Esophagus muscularis mucosa (tissue), 4 donors: ENCODE measurements at regions not wholly inside any gene's neighbourhood (a gene's known extent, or its start where the extent isn't known, plus 50 kb on each side); places are given as distances from the start of the nearest gene placed in this dataset.

ENCODE experiments used
- CTCF ChIP-seq, 3 experiments: fragments of 200-600 bp in 2 of 3; fragments of 450-650 bp in 1 of 3; sonication (generic) in 2 of 3; IDR thresholded peaks; one replicate each; pipeline ENCODE4 v1.5.1; 2017 to 2019; ENCODE audit warnings: antibody characterized with exemption in 3 of 3, mild to moderate bottlenecking in 2 of 3, moderate library complexity in 1 of 3
- EP300 ChIP-seq: sonication (generic); formaldehyde crosslinking; IDR thresholded peaks from one replicate; pipeline ENCODE4 v1.6.1; 2017; ENCODE audit warnings: antibody characterized with exemption
- POLR2A ChIP-seq: fragments of 450-650 bp; IDR thresholded peaks from one replicate; pipeline ENCODE4 v1.6.1; 2017; ENCODE audit warnings: antibody characterized with exemption, moderate library complexity, mild to moderate bottlenecking, low read depth
- POLR2AphosphoS5 ChIP-seq, 2 donors: sonication (generic); formaldehyde crosslinking; IDR thresholded peaks; one replicate each; pipeline ENCODE4 v1.6.1; 2017; ENCODE audit warnings: antibody characterized with exemption in 2 of 2

- TF ChIP-seq CTCF (IDR thresholded peaks at IDR 0.05), result no peak
- TF ChIP-seq EP300, result no peak
- TF ChIP-seq POLR2A, result no peak
- no peak for TF ChIP-seq POLR2AphosphoS5 (IDR thresholded peaks at IDR 0.05)
Observed at GRCh38 chr11:80505771-80506170, 1064.9 kb upstream of the TENM4 start.
